Heart left ventricle (tissue), 13 donors: ENCODE measurements at regions not wholly inside any gene's neighbourhood (a gene's known extent, or its start where the extent isn't known, plus 50 kb on each side); places are given as distances from the start of the nearest gene placed in this dataset.

Source experiments
- CTCF ChIP-seq, 12 donors: fragments of 200-600 bp; sonication (generic) in 4 of 12; IDR thresholded peaks; one replicate each; pipeline versions ENCODE4 v1.5.0 to v1.8.0; 2018 to 2022; ENCODE audit warnings: antibody characterized with exemption in 12 of 12, mild to moderate bottlenecking in 5 of 12
- POLR2A ChIP-seq, 2 donors: fragments of 450-650 bp; IDR thresholded peaks; one replicate each; pipeline ENCODE4 v1.6.1; 2017; ENCODE audit warnings: antibody characterized with exemption in 2 of 2, mild to moderate bottlenecking in 2 of 2, moderate library complexity in 2 of 2
- donor health status: ischemic (EF 13 %, LVEDD 7.1; RV severe dilation, severe dysfunction).
- donor health status: DM: no; HTN: yes; CAD: no.
- donor health status: DM: no; HTN: no; CAD: no.
- donor health status: ischemic (EF 25% LVEDD 6.9; RV normal size, moderate dysfunction).
- donor health status: ischemic (EF 25% LVEDD 5.7; RV mildly dilated, moderate dysfunction).
- donor health status: ischemic (EF 35%, LVEDD 5.7; RV mildly dilated, moderate dysfunction).
- donor health status: nonischemic (EF 11% LVEDD 7.7; RV severe dilation, severe dysfunction).
- donor health status: DM: yes; HTN: yes; CAD: no.
- donor health status: PGD.
- donor health status: ischemic (EF 29% LVEDD 5.4; RV normal size, mild dysfunction).
- donor health status: nonischemic (EF 23%, LVEDD 6.1; RV moderate dilation, normal function).

DNA sequence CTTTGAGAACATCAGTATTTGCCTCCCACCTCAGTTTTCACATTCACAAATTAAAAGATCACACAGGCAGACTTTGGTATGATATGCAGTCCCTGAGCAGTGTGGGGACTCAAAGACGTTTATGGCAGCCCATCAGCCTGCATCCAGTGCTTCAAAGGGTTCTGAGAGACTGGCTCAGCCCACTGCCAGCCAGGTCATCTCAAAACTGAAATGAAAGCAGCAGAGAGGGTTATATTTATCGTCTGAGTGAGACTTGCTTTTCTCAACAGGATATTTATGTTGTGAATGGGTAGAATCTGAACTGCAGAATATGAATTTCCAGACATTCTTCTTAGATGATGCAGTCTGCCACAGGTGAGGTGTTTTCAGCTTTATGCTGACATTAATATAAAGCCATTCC, 159.8 kb downstream of the NRN1 start:
- TF ChIP-seq CTCF (IDR thresholded peaks at IDR 0.05) (no peak), POLR2A (IDR thresholded peaks at IDR 0.05) (no peak)
